ENCODE measurements at regions not wholly inside any gene's neighbourhood (a gene's known extent, or its start where the extent isn't known, plus 50 kb on each side); places are given as distances from the start of the nearest gene placed in this dataset.

GRCh38 chr11:104432526-104432925 lies 268.6 kb upstream of the PDGFD start:
- WGBS (ENCODE audit: low lambda C conversion rate), result 4% methylated on average over 4 of the region's 4 CpGs
- TF ChIP-seq ETV5 (CRISPR knock-in tag; IDR thresholded peaks at IDR 0.05; ENCODE audit: borderline replicate concordance), result no peak
- no peak for TF ChIP-seq ZSCAN22 (CRISPR knock-in tag; IDR thresholded peaks at IDR 0.05)
- no peak for TF ChIP-seq SIN3A (IDR thresholded peaks at IDR 0.05; ENCODE audit: borderline replicate concordance, low read depth, low read length)
- TF ChIP-seq REPIN1 (CRISPR knock-in tag; IDR thresholded peaks at IDR 0.05; ENCODE audit: borderline replicate concordance, low read depth), result no peak
- TF ChIP-seq NFATC3 (CRISPR knock-in tag; IDR thresholded peaks at IDR 0.05), result no peak
- TF ChIP-seq, protein P1, sequence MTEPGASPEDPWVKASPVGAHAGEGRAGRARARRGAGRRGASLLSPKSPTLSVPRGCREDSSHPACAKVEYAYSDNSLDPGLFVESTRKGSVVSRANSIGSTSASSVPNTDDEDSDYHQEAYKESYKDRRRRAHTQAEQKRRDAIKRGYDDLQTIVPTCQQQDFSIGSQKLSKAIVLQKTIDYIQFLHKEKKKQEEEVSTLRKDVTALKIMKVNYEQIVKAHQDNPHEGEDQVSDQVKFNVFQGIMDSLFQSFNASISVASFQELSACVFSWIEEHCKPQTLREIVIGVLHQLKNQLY (CRISPR knock-in tag; IDR thresholded peaks at IDR 0.05), result no peak
- TF ChIP-seq ZNF235 (CRISPR knock-in tag; IDR thresholded peaks at IDR 0.05; ENCODE audit: borderline replicate concordance), result no peak
- TF ChIP-seq, protein P2, sequence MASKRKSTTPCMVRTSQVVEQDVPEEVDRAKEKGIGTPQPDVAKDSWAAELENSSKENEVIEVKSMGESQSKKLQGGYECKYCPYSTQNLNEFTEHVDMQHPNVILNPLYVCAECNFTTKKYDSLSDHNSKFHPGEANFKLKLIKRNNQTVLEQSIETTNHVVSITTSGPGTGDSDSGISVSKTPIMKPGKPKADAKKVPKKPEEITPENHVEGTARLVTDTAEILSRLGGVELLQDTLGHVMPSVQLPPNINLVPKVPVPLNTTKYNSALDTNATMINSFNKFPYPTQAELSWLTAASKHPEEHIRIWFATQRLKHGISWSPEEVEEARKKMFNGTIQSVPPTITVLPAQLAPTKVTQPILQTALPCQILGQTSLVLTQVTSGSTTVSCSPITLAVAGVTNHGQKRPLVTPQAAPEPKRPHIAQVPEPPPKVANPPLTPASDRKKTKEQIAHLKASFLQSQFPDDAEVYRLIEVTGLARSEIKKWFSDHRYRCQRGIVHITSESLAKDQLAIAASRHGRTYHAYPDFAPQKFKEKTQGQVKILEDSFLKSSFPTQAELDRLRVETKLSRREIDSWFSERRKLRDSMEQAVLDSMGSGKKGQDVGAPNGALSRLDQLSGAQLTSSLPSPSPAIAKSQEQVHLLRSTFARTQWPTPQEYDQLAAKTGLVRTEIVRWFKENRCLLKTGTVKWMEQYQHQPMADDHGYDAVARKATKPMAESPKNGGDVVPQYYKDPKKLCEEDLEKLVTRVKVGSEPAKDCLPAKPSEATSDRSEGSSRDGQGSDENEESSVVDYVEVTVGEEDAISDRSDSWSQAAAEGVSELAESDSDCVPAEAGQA (IDR thresholded peaks at IDR 0.05; ENCODE audit: low read depth), result no peak
- TF ChIP-seq, protein P2 (CRISPR knock-in tag; IDR thresholded peaks at IDR 0.05; ENCODE audit: borderline replicate concordance), result no peak
- Histone ChIP-seq H3K27me3 (ENCODE audit: control insufficient read depth in 1 of 2, insufficient read depth in 2 of 2, low read length in 2 of 2) (no peaks in the 10 kb centered on the region), H3K27ac (ENCODE audit: extremely low read length, insufficient read depth, low read length) (no peak overlapping the region), H4K20me1 (ENCODE audit: insufficient read depth, low read length) (no peaks in the 10 kb centered on the region), H3K36me3 (replicated peaks in 1 of 2; ENCODE audit: control insufficient read depth in 1 of 2, insufficient read depth in 2 of 2, low read length in 2 of 2) (no peaks in the 10 kb centered on the region), H3K9ac (ENCODE audit: insufficient read depth, low read depth, low read length) (no peak overlapping the region), H2AFZ (ENCODE audit: low read length) (no peak overlapping the region), H3K4me3 (replicated peaks in 1 of 3; ENCODE audit: insufficient read depth in 1 of 3, low read depth in 2 of 3, low read length in 3 of 3) (no peak overlapping the region), H3K79me2 (ENCODE audit: insufficient read depth, low read length) (no peaks in the 10 kb centered on the region), H3K4me2 (ENCODE audit: low read depth, low read length) (no peak overlapping the region), H3K4me1 (ENCODE audit: insufficient read depth, low read length) (no peaks in the 10 kb centered on the region), H3K9me3 (ENCODE audit: low read length) (no peaks in the 10 kb centered on the region)
- CTCF ChIA-PET (ENCODE audit: low intra/inter-chr PET ratio, low total read pairs), result no interaction called here
- in situ Hi-C loops (cut with HindIII; ENCODE audit: extremely low pct_ligation_motif_present, low pct_unique_long_range_greater_than_20kb), result no loop called here
- POLR2A ChIA-PET, result no interaction called here
- BruUV-seq (replicated peaks), result no TSS peak
- intact Hi-C loops (cut with micrococcal nuclease; ENCODE audit: unreplicated experiment), result no loop called here
- ATAC-seq (no peak), FAIRE-seq (no peak), DNase-seq (ENCODE audit: low spot score) (no peak)
